ENCODE measurements at regions not wholly inside any gene's neighbourhood (a gene's known extent, or its start where the extent isn't known, plus 50 kb on each side); places are given as distances from the start of the nearest gene placed in this dataset.

DNA sequence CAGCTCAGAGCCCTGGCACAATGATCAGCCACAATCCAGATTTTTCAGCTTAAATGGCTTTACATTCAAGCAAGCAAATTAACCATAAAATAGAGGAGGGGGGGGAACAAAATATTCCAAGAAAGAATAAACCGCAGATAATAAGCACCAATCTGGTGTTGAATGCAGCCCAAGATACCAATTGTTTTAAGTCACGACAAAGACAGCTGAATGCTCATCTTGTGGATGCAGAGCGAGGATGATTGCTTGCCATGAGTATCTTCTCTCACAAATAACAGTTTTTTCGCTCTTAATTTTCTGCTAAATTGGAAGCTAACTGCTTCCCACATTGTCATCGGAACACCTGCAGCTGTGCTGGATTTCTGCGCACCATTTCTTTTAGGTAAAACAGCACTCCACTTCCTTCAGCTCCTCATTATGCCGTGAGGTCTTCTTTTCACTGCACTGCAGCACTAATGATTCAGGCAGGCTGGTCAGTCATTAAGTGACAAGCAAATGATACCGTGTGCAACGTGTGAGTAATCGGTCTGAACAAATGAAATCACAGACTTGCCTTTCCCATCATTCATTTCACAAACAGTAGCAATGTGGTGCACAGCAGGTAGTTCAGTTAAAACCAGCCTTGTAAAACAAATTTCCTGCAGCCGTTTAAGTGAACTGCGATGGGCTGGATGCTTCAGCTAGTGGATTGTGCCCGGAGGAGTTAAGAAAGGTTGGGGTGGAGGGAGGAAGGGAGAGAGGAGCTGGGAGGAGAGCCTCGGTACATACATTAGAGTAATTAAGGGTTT is 106.4 kb upstream of the CDCA7L start (continued):
- TF ChIP-seq, protein P1, sequence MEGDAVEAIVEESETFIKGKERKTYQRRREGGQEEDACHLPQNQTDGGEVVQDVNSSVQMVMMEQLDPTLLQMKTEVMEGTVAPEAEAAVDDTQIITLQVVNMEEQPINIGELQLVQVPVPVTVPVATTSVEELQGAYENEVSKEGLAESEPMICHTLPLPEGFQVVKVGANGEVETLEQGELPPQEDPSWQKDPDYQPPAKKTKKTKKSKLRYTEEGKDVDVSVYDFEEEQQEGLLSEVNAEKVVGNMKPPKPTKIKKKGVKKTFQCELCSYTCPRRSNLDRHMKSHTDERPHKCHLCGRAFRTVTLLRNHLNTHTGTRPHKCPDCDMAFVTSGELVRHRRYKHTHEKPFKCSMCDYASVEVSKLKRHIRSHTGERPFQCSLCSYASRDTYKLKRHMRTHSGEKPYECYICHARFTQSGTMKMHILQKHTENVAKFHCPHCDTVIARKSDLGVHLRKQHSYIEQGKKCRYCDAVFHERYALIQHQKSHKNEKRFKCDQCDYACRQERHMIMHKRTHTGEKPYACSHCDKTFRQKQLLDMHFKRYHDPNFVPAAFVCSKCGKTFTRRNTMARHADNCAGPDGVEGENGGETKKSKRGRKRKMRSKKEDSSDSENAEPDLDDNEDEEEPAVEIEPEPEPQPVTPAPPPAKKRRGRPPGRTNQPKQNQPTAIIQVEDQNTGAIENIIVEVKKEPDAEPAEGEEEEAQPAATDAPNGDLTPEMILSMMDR (conservative IDR thresholded peaks at IDR 0.05; ENCODE audit: low read depth in 2 of 2) = no peak
- TF ChIP-seq ZNF114 (CRISPR knock-in tag; IDR thresholded peaks at IDR 0.05) (no peak), CREB1 (CRISPR knock-in tag; IDR thresholded peaks at IDR 0.05; ENCODE audit: low read depth) (no peak), EZH2 (IDR thresholded peaks at IDR 0.05; ENCODE audit: low read depth, unreplicated experiment) (no peak), EZH2phosphoT487 (IDR thresholded peaks at IDR 0.05; ENCODE audit: unreplicated experiment) (no peak)
- TF ChIP-seq, protein P2, sequence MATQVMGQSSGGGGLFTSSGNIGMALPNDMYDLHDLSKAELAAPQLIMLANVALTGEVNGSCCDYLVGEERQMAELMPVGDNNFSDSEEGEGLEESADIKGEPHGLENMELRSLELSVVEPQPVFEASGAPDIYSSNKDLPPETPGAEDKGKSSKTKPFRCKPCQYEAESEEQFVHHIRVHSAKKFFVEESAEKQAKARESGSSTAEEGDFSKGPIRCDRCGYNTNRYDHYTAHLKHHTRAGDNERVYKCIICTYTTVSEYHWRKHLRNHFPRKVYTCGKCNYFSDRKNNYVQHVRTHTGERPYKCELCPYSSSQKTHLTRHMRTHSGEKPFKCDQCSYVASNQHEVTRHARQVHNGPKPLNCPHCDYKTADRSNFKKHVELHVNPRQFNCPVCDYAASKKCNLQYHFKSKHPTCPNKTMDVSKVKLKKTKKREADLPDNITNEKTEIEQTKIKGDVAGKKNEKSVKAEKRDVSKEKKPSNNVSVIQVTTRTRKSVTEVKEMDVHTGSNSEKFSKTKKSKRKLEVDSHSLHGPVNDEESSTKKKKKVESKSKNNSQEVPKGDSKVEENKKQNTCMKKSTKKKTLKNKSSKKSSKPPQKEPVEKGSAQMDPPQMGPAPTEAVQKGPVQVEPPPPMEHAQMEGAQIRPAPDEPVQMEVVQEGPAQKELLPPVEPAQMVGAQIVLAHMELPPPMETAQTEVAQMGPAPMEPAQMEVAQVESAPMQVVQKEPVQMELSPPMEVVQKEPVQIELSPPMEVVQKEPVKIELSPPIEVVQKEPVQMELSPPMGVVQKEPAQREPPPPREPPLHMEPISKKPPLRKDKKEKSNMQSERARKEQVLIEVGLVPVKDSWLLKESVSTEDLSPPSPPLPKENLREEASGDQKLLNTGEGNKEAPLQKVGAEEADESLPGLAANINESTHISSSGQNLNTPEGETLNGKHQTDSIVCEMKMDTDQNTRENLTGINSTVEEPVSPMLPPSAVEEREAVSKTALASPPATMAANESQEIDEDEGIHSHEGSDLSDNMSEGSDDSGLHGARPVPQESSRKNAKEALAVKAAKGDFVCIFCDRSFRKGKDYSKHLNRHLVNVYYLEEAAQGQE (IDR thresholded peaks at IDR 0.05; ENCODE audit: unreplicated experiment) = no peak

DNA sequence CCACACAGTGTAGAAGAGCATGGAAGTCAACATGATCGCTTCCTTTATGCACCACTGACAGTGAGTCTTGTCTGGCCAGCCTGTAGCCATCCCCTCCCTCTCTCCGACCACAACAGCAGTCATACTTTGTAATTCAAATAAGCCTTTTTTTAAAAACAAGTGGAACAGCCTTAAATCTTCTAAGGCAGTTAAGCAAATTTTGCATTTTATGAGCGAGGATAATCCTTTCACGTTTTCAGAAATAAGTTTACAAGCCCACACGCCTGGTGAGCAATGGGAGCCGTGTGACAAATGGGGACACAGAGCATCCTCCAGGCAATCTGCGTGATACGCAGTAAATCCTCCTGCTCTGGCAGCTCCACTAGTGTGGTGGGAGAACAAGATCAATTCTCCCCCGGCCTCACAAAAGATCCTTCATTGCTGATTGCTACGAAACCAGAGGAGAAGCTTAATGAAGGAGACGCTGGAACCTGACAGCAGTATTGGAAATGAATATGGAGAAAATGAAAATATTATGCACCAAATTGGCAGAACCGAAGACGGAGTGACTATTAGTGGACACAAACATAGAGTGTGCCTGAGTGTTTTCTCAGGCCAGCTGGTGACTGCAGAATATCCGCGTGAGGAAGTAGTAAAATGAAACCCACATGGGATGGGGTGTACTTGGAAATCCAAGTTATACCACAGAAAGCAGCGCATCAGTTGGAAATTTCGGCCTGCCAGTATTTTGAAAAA is 104.2 kb upstream of the CDCA7L start:
- Mint-ChIP-seq H3K36me3 (ENCODE audit: low read depth) (peaks cover 4% of the 10 kb centered on the region; the same call in 1 of the 3 replicates), H3K4me3 (no peak overlapping the region), H3K4me1 (peaks cover 23% of the 10 kb centered on the region), H3K27me3 (ENCODE audit: insufficient read depth, low read depth, poor library complexity) (peaks cover 10% of the 10 kb centered on the region), H3K9me3 (peaks cover 6% of the 10 kb centered on the region; the same call in 2 of the 3 replicates), H3K27ac (no peak overlapping the region; the same call in 1 of the 2 replicates)
- ATAC-seq (no peak), DNase-seq (ENCODE audit: low spot score) (no peak)
- no peaks in the 10 kb centered on the region for H4K20me1 ChIP-seq (replicated peaks; ENCODE audit: insufficient read depth)
- H3K9me2 ChIP-seq (ENCODE audit: insufficient read depth) = no peaks in the 10 kb centered on the region
- no peak overlapping the region for H3K4me3 ChIP-seq
- 0 out of 2 replicates have a peak overlapping the region, but pooled peaks have one; percentile 15 for H3K4me2 ChIP-seq
- H2AFZ ChIP-seq = peak overlapping the region; percentile 23; the same call in 1 of the 2 replicates
- H3K27ac ChIP-seq (ENCODE audit: low read depth) = no peak overlapping the region
- no peaks in the 10 kb centered on the region for H3K36me3 ChIP-seq (ENCODE audit: insufficient read depth)
- H3K4me1 ChIP-seq (ENCODE audit: insufficient read depth) = peaks cover 19% of the 10 kb centered on the region
- no peaks in the 10 kb centered on the region for H3K79me2 ChIP-seq (replicated peaks; ENCODE audit: insufficient read depth)
- no peaks in the 10 kb centered on the region; the same call in 1 of the 2 replicates for H3F3A ChIP-seq (replicated peaks; ENCODE audit: low read depth)
- no peaks in the 10 kb centered on the region for H3K27me3 ChIP-seq (ENCODE audit: insufficient read depth)
- TF ChIP-seq ZNF331 (CRISPR knock-in tag; IDR thresholded peaks at IDR 0.05; ENCODE audit: low read depth) (no peak), ZNF114 (CRISPR knock-in tag; IDR thresholded peaks at IDR 0.05) (no peak), EZH2 (IDR thresholded peaks at IDR 0.05; ENCODE audit: low read depth, unreplicated experiment) (no peak), JUNB (IDR thresholded peaks at IDR 0.05; ENCODE audit: unreplicated experiment) (no peak), EZH2phosphoT487 (IDR thresholded peaks at IDR 0.05; ENCODE audit: unreplicated experiment) (no peak), NANOG (IDR thresholded peaks at IDR 0.05; ENCODE audit: borderline replicate concordance) (no peak), POLR2AphosphoS5 (IDR thresholded peaks at IDR 0.05; ENCODE audit: low read depth) (no peak), STAT1 (IDR thresholded peaks at IDR 0.05; ENCODE audit: unreplicated experiment) (no peak)
- TF ChIP-seq, protein P2 (IDR thresholded peaks at IDR 0.05; ENCODE audit: unreplicated experiment) = no peak
- TF ChIP-seq, protein P1 (conservative IDR thresholded peaks at IDR 0.05; ENCODE audit: low read depth in 2 of 2) = no peak

All from GM23338 (cell line).